AG04449 (cell line): ENCODE measurements at regions not wholly inside any gene's neighbourhood (a gene's known extent, or its start where the extent isn't known, plus 50 kb on each side); places are given as distances from the start of the nearest gene placed in this dataset.

ENCODE experiments used
- CTCF ChIA-PET: fragments of 350-600 bp; formaldehyde crosslinking; extraction: SDS; loops from one replicate; lab custom pipeline; 2021; ENCODE audit warnings: antibody characterized with exemption; lab: Yijun Ruan, JAX
- POLR2A ChIA-PET: fragments of 400-600, 350-600 bp; formaldehyde crosslinking; extraction: SDS; loops from one replicate; lab custom pipeline; 2020; ENCODE audit warnings: antibody characterized with exemption, inconsistent platforms; lab: Yijun Ruan, JAX
- DNase-seq: peaks from one replicate; pipeline ENCODE4 v3.0.0-alpha.2; 2010; ENCODE audit warnings: low read depth, low spot score
- H3K4me3 ChIP-seq: 2 replicates; pipeline ENCODE4 v1.5.1; 2011; ENCODE audit warnings: low read depth, mild to moderate bottlenecking, control low read depth, low read length
- TF ChIP-seq, protein P1 (sequence below): IDR thresholded peaks from one replicate; pipeline ENCODE4 v1.5.1; 2011; ENCODE audit warnings: mild to moderate bottlenecking, moderate library complexity, low read length, control low read depth, inconsistent platforms; ENCODE audit not compliant: insufficient read depth; ENCODE audit errors: missing control alignments

DNA sequence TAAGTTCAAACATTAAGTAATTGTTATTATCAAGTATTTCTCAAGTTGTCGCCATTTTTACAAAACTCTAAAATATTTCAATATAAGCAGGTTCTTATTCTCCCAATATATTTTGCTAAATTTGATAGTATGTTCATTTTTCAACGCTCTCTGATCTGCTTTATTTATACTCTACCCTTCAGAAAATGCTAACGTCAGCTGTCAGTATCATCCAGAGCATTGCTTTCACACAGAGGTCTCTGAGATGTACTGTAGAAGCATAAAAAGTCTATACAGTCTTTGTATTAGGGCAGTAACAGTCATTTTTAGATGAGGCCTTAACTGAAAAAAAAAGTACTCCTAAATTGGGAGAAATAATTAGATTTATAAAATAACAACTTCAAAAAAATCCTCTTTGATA lies 533.1 kb upstream of the LRFN5 start:
- TF ChIP-seq, protein P1, sequence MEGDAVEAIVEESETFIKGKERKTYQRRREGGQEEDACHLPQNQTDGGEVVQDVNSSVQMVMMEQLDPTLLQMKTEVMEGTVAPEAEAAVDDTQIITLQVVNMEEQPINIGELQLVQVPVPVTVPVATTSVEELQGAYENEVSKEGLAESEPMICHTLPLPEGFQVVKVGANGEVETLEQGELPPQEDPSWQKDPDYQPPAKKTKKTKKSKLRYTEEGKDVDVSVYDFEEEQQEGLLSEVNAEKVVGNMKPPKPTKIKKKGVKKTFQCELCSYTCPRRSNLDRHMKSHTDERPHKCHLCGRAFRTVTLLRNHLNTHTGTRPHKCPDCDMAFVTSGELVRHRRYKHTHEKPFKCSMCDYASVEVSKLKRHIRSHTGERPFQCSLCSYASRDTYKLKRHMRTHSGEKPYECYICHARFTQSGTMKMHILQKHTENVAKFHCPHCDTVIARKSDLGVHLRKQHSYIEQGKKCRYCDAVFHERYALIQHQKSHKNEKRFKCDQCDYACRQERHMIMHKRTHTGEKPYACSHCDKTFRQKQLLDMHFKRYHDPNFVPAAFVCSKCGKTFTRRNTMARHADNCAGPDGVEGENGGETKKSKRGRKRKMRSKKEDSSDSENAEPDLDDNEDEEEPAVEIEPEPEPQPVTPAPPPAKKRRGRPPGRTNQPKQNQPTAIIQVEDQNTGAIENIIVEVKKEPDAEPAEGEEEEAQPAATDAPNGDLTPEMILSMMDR = no peak
- CTCF ChIA-PET = no interaction called here
- no peak overlapping the region for H3K4me3 ChIP-seq
- POLR2A ChIA-PET = no interaction called here
- DNase-seq = no peak

DNA sequence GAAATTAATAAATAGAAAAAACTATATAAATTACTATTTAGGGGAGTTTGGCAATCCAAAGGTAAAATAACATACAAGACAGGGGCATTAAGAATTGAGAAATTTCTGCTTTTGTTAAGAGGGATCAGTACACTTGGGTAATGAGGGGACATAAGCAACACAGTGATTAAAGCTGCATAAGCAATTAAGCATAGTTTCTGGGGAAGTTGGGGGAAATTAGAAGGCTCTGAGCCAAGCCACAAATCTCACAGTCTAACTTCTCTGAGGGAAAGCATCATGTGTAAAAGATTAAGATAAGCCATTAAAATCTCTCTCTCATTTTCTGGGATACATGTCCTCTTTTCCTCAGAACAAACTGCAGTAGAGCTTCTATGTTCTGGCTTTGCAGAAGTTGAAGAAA lies 533.9 kb upstream of the LRFN5 start:
- TF ChIP-seq, protein P1 = no peak
- no peak for DNase-seq

DNA sequence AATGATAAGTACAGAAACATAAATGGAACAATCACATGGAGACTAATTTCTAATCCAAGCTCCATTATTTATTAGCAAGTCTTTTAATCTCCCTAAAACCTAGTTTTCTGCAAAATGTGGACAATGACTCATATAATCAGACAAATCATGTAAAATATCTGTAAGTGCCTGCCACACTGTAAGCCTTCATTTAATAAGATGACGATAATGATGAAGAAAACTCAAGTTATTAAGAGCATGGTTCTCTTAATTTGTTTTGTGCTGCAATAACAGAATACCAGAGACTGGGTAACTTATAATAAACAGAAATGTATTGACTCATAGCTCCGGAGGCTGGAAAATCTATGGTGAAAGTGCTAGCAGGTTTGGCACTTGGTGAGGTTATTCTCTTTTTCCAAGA lies 535.3 kb upstream of the LRFN5 start:
- CTCF ChIA-PET = no interaction called here
- POLR2A ChIA-PET = no interaction called here

More for the DNA sequence above, 533.9 kb upstream of the LRFN5 start:
- ChIA-PET CTCF (no interaction called here), POLR2A (no interaction called here)
- H3K4me3 ChIP-seq = no peak overlapping the region

DNA sequence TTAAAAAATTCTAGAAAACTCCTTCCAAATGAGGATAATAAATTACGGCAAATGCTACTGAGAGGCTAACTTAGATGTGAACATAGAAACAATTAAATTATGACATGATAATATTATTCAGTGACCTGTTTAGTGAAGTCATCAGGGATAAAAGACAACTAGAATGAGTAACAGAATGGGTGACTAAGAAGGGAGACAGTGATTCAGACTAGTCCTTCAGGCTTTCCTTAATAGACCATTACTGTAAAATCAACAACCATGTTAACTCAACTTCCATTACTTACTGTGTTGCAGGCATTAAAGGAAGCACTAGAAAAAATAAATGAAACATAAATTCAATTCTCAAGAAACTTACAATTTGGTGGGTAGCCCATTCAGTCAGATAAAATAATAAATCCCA lies 543.9 kb upstream of the LRFN5 start:
- no peak overlapping the region for H3K4me3 ChIP-seq
- no peak for DNase-seq
- CTCF ChIA-PET = no interaction called here
- TF ChIP-seq, protein P1 = no peak
- POLR2A ChIA-PET = no interaction called here

More for the DNA sequence above, 535.3 kb upstream of the LRFN5 start:
- H3K4me3 ChIP-seq = no peak overlapping the region
- TF ChIP-seq, protein P1 = no peak
- no peak for DNase-seq

DNA sequence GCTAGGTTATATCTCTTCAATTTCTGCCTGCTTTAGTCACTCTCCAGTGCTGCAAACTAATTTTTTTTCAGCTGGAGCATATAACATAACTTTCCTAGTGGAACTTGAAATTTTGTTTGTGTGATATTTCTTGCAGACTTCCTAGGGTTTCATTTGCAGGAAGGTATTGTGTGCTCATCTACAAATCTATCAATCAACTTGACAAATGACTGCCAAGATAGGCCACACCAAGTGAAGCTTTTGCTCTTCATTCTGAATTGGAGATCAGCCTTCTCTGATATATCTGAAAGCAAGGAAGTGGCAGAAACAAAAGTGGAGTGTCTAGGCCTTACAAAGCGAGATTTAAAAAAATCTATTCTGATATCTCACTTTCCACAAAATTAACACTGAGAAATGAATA lies 551.1 kb upstream of the LRFN5 start:
- TF ChIP-seq, protein P1 = no peak
- POLR2A ChIA-PET = no interaction called here
- DNase-seq = no peak
- CTCF ChIA-PET = no interaction called here
- no peak overlapping the region for H3K4me3 ChIP-seq

DNA sequence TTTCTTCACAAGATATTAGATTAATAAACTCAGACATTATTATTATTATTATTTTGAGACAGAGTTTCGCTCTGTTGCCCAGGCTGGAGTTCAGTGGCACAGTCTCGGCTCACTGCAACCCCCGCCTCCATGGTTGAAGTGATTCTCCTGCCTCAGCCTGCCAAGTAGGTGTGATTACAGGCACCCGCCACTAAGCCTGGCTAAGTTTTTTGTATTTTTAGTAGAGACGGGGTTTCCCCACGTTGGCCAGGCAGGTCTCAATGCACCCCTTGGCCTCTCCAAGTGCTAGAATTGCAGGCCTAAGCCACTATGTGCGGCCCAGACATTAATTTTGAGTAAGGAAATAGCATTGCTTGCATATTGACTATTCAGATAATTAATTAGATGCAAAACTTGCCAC lies 554.9 kb upstream of the LRFN5 start:
- TF ChIP-seq, protein P1 = no peak
- no peak overlapping the region for H3K4me3 ChIP-seq
- no peak for DNase-seq
- CTCF ChIA-PET = no interaction called here
- POLR2A ChIA-PET = no interaction called here

DNA sequence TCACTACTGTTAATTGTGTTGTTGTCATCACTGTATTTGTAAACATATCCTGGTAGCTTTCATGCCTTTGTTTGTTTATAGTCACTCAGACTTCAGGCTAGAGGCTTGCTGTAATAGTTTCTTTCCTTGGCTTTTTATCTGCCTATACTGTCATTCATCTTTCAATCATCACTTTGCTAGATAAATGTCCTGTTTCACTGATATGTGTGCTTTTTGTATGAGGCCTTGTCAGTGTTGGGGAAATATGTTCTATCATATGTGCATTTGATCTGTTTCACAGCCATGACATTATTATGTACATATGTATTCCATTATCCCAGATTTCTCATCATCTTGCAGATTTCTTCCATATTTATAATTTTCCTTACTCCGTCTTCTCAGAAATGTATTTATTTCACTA lies 558.9 kb upstream of the LRFN5 start:
- POLR2A ChIA-PET = no interaction called here
- no peak overlapping the region for H3K4me3 ChIP-seq
- TF ChIP-seq, protein P1 = no peak
- CTCF ChIA-PET = no interaction called here
- DNase-seq = no peak
